ENCODE measurements at regions not wholly inside any gene's neighbourhood (a gene's known extent, or its start where the extent isn't known, plus 50 kb on each side); places are given as distances from the start of the nearest gene placed in this dataset.

DNA sequence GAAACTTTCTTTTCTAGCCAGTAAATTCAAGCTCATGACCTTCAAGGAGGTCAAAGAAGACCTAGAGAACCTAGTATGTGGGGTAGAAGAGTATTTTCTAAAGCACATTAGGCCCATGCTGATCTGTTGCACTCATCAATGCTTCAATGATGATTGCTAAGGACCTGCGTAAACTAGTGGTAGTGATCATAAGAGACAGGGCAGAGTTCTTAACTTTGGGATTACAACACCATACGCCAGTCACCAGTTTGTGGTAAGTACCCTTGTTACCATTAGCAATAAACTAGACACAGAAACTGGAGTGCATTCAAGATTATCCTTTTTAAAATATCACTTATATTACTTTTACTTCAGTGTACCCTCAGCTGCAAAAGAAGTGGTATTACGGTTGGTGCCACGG is 490.3 kb downstream of the BUD13 start:
- TF ChIP-seq YY1 (IDR thresholded peaks at IDR 0.05; ENCODE audit: low read depth) (no peak), TAF1 (IDR thresholded peaks at IDR 0.05; ENCODE audit: borderline replicate concordance, low read depth, low read length) (no peak), RAD21 (IDR thresholded peaks at IDR 0.05; ENCODE audit: low read length) (no peak), EP300 (IDR thresholded peaks at IDR 0.05; ENCODE audit: borderline replicate concordance in 1 of 2, low read depth in 1 of 2, low read length in 1 of 2) (no peak), TCF12 (IDR thresholded peaks at IDR 0.05) (no peak), SMC3 (IDR thresholded peaks at IDR 0.05; ENCODE audit: low read depth, low read length) (no peak)
- TF ChIP-seq, protein P1, sequence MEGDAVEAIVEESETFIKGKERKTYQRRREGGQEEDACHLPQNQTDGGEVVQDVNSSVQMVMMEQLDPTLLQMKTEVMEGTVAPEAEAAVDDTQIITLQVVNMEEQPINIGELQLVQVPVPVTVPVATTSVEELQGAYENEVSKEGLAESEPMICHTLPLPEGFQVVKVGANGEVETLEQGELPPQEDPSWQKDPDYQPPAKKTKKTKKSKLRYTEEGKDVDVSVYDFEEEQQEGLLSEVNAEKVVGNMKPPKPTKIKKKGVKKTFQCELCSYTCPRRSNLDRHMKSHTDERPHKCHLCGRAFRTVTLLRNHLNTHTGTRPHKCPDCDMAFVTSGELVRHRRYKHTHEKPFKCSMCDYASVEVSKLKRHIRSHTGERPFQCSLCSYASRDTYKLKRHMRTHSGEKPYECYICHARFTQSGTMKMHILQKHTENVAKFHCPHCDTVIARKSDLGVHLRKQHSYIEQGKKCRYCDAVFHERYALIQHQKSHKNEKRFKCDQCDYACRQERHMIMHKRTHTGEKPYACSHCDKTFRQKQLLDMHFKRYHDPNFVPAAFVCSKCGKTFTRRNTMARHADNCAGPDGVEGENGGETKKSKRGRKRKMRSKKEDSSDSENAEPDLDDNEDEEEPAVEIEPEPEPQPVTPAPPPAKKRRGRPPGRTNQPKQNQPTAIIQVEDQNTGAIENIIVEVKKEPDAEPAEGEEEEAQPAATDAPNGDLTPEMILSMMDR (IDR thresholded peaks at IDR 0.05), result no peak
- TF ChIP-seq, protein P2, sequence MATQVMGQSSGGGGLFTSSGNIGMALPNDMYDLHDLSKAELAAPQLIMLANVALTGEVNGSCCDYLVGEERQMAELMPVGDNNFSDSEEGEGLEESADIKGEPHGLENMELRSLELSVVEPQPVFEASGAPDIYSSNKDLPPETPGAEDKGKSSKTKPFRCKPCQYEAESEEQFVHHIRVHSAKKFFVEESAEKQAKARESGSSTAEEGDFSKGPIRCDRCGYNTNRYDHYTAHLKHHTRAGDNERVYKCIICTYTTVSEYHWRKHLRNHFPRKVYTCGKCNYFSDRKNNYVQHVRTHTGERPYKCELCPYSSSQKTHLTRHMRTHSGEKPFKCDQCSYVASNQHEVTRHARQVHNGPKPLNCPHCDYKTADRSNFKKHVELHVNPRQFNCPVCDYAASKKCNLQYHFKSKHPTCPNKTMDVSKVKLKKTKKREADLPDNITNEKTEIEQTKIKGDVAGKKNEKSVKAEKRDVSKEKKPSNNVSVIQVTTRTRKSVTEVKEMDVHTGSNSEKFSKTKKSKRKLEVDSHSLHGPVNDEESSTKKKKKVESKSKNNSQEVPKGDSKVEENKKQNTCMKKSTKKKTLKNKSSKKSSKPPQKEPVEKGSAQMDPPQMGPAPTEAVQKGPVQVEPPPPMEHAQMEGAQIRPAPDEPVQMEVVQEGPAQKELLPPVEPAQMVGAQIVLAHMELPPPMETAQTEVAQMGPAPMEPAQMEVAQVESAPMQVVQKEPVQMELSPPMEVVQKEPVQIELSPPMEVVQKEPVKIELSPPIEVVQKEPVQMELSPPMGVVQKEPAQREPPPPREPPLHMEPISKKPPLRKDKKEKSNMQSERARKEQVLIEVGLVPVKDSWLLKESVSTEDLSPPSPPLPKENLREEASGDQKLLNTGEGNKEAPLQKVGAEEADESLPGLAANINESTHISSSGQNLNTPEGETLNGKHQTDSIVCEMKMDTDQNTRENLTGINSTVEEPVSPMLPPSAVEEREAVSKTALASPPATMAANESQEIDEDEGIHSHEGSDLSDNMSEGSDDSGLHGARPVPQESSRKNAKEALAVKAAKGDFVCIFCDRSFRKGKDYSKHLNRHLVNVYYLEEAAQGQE (IDR thresholded peaks at IDR 0.05; ENCODE audit: low read depth, low read length), result no peak

Measured in SK-N-SH (cell line).